Hematopoietic multipotent progenitor cell treated with erythropoietin and hydrocortisone succinate and interleukin-3 and kit ligand, for 17 days (in vitro differentiated cells): ENCODE measurements at regions not wholly inside any gene's neighbourhood (a gene's known extent, or its start where the extent isn't known, plus 50 kb on each side); places are given as distances from the start of the nearest gene placed in this dataset.

Source experiments
- DNase-seq: peaks from one replicate; pipeline ENCODE4 v3.0.0-alpha.2; 2015; ENCODE audit warnings: low spot score

- DNase-seq: no peak
Measured at GRCh38 chr20:39829661-39830060, 859.4 kb downstream of the MAFB start.

GRCh38 chr20:39829256-39829655, 859.8 kb downstream of the MAFB start:
- DNase-seq: no peak

GRCh38 chr20:39825950-39826349, 863.1 kb downstream of the MAFB start:
- DNase-seq: no peak

GRCh38 chr20:39825524-39825923, 863.4 kb downstream of the DHX35 start:
- no peak for DNase-seq

GRCh38 chr20:39823224-39823623, 861.1 kb downstream of the DHX35 start:
- no peak for DNase-seq

- DNase-seq: no peak
Measured at GRCh38 chr20:39822667-39823066, 860.5 kb downstream of the DHX35 start.

- DNase-seq: no peak
Measured at GRCh38 chr20:39813190-39813829, 851.2 kb downstream of the DHX35 start.

GRCh38 chr20:39812116-39812515, 850.0 kb downstream of the DHX35 start:
- no peak for DNase-seq

GRCh38 chr20:39810309-39810708, 848.2 kb downstream of the DHX35 start:
- DNase-seq: no peak

GRCh38 chr20:39808613-39809012, 846.5 kb downstream of the DHX35 start:
- DNase-seq: no peak

GRCh38 chr20:39800548-39800947, 838.4 kb downstream of the DHX35 start:
- no peak for DNase-seq

- no peak for DNase-seq
Measured at GRCh38 chr20:39800111-39800510, 838.0 kb downstream of the DHX35 start.

GRCh38 chr20:39799366-39799965, 837.3 kb downstream of the DHX35 start:
- no peak for DNase-seq

GRCh38 chr20:39795401-39796272, 833.5 kb downstream of the DHX35 start:
- DNase-seq: no peak

GRCh38 chr20:39792334-39792733, 830.2 kb downstream of the DHX35 start:
- DNase-seq: no peak

GRCh38 chr20:39789411-39789810, 827.3 kb downstream of the DHX35 start:
- no peak for DNase-seq

GRCh38 chr20:39785252-39785917, 823.2 kb downstream of the DHX35 start:
- no peak for DNase-seq

- no peak for DNase-seq
Measured at GRCh38 chr20:39784693-39785092, 822.5 kb downstream of the DHX35 start.

- DNase-seq: no peak
Measured at GRCh38 chr20:39778847-39779604, 816.9 kb downstream of the DHX35 start.

- no peak for DNase-seq
Measured at GRCh38 chr20:39778431-39778830, 816.3 kb downstream of the DHX35 start.

GRCh38 chr20:39777610-39778009, 815.5 kb downstream of the DHX35 start:
- DNase-seq: no peak

GRCh38 chr20:39775110-39775509, 813.0 kb downstream of the DHX35 start:
- no peak for DNase-seq
